Activated T-cell treated with anti-CD3 and anti-CD28 coated beads, Interleukin-2, amount 50 U/mL, for 4 hours (primary cell): ENCODE measurements at regions not wholly inside any gene's neighbourhood (a gene's known extent, or its start where the extent isn't known, plus 50 kb on each side); places are given as distances from the start of the nearest gene placed in this dataset.

Experiments
- ATAC-seq, 2 donors: fragments of 200-7000 bp; cut with Tn5 transposase; one replicate each; pipeline ENCODE4 v1.10.0; 2021
- DNase-seq: peaks from one replicate; pipeline ENCODE4 v3.0.0-alpha.2; 2020
- H3K27me3 Mint-ChIP-seq: one replicate; pipeline ENCODE4 v1.8.0; 2021; ENCODE audit warnings: low read depth, mixed read lengths
- H3K36me3 Mint-ChIP-seq: one replicate; pipeline ENCODE4 v1.8.0; 2022; ENCODE audit warnings: mixed read lengths; ENCODE audit not compliant: insufficient read depth
- H3K4me1 Mint-ChIP-seq: one replicate; pipeline ENCODE4 v1.8.0; 2021; ENCODE audit warnings: low read depth, mixed read lengths
- H3K4me3 Mint-ChIP-seq: one replicate; pipeline ENCODE4 v1.8.0; 2021; ENCODE audit warnings: mild to moderate bottlenecking, moderate library complexity, mixed read lengths
- H3K9me3 Mint-ChIP-seq: one replicate; pipeline ENCODE4 v1.8.0; 2021; ENCODE audit warnings: mixed read lengths

DNA sequence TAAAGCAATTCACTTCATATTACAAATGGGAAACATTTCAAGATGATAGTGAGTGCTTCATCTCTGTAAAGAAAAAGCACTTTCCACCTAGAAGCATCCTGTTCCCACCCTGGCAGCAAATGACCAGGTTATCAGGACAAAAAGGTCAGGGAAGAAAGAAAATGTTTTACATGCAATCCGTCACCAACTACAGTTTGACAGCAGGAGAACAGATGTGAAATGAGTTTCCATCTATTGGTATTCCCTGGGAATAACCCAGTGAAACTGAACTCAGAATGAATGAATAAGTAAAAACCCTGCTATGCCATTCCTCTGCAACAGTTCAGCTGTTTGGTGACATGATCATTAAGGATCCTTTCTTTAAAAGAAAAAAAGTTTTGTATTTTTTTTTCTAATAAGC is 67.6 kb downstream of the HTR1A start:
- Mint-ChIP-seq H3K4me3 (no peak overlapping the region), H3K4me1 (no peaks in the 10 kb centered on the region), H3K36me3 (no peaks in the 10 kb centered on the region), H3K9me3 (peaks cover 8% of the 10 kb centered on the region), H3K27me3 (no peaks in the 10 kb centered on the region)
- no peak for ATAC-seq
- no peak for DNase-seq

DNA sequence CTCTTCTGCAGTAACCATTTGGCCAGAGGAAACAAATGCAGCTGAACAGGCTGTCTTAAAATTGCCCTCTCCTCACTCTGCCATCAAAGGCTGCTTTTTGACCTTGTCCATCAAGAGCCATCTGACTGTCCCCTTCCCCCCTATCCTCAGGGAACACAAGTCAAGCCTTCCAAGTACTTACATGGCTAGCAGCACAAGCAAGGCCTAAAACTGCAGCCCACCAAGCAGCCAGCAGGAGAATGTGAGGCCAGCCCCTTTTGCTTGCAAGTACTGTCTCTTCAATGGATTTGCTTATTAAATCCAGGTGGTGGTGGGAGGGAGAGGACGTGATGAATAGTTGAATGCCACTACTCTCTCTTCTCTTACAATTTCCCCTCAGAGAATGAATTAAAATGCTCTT is 83.5 kb downstream of the HTR1A start:
- no peaks in the 10 kb centered on the region for H3K36me3 Mint-ChIP-seq
- ATAC-seq (no peak), DNase-seq (no peak)
- no peak overlapping the region for H3K4me3 Mint-ChIP-seq
- no peaks in the 10 kb centered on the region for H3K9me3 Mint-ChIP-seq
- H3K4me1 Mint-ChIP-seq = no peaks in the 10 kb centered on the region
- H3K27me3 Mint-ChIP-seq = no peaks in the 10 kb centered on the region

DNA sequence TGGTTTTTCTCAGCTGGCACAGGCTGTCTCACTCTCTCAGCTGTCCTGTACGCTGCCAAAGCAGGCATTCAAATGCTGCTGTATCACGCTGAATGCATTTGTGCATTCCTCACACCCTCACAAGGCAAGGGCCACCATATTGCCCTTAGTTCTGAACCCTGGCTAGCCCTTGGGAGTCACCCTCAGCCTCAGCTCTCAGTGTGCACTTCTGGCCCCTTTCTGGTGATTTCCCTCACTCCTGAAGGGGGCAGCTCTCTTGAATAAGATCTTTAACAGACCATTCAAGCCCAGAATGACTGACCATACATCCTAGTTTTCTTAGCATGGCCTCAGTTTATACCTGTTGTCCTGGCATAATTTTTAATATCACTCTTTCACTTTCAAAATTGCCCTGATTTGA is 84.3 kb downstream of the HTR1A start:
- H3K4me3 Mint-ChIP-seq = no peak overlapping the region
- H3K36me3 Mint-ChIP-seq = no peaks in the 10 kb centered on the region
- no peak for ATAC-seq
- DNase-seq = no peak
- H3K27me3 Mint-ChIP-seq = no peaks in the 10 kb centered on the region
- no peaks in the 10 kb centered on the region for H3K9me3 Mint-ChIP-seq
- H3K4me1 Mint-ChIP-seq = no peaks in the 10 kb centered on the region

DNA sequence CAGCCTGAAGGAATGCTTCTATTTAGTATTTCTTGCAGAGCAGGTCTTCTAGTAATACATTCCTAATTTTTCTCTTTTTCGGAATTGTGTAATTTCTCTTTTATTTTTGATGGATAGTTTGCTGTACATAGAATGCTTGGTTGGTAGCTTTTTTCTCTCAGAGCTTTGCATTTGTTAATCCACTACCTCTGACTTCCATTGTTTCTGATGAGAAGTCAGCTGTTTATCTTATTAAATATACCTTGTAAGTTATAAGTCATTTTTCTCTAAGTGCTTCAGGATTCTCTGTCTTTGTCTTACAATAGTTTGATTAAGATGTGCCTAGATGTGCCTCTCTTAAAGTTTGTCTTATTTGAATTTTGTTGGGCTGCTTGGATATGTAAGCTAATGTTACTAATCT is 101.9 kb downstream of the HTR1A start:
- no peak overlapping the region for H3K4me3 Mint-ChIP-seq

DNA sequence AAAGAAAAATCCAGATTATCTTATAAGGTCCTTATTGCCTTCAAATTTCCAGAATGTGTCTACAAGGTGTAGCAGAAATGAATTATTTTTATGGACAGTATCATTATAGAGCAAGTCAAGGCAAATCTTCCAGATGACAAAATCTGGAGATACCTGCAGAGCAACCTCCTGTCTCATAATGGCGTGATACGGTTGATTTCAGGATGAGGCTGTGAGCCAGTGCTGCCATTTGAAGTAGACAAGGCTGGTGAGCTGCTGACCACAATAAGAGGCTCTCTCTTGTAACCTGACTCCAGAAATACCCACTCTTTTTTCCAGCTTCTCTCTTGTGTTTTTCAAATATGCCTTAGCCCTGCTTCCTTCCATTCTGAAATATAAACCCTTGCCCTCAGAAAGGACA is 108.2 kb downstream of the HTR1A start:
- no peak for DNase-seq
- Mint-ChIP-seq H3K27me3 (no peaks in the 10 kb centered on the region), H3K36me3 (no peaks in the 10 kb centered on the region), H3K9me3 (peaks cover 13% of the 10 kb centered on the region), H3K4me3 (no peak overlapping the region), H3K4me1 (no peaks in the 10 kb centered on the region)
- ATAC-seq = no peak

More for the DNA sequence above, 101.9 kb downstream of the HTR1A start:
- Mint-ChIP-seq H3K4me1 (no peaks in the 10 kb centered on the region), H3K36me3 (no peaks in the 10 kb centered on the region), H3K27me3 (no peaks in the 10 kb centered on the region), H3K9me3 (peaks cover 21% of the 10 kb centered on the region)
- no peak for DNase-seq
- no peak for ATAC-seq

DNA sequence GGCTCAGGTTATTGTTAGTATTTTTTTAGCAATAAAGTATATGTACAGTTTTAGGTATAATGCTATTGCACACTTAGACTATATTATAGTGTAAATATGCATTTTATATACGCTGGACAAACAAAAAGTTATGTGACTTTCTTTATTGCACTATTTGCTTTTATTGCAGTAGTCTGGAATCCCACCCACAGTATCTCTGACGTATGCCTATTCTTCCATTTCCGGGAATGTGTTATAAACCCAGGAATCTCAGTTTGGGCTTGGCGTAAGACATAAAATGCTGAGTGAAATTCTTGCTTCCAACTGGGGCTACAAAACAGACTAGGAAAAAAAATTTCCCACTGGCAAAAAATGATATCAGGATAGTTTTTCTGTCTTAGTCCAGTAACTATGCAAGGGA is 119.1 kb downstream of the HTR1A start:
- no peaks in the 10 kb centered on the region for H3K27me3 Mint-ChIP-seq
- peaks cover 9% of the 10 kb centered on the region for H3K9me3 Mint-ChIP-seq
- no peak for ATAC-seq
- no peak overlapping the region for H3K4me3 Mint-ChIP-seq
- H3K36me3 Mint-ChIP-seq = no peaks in the 10 kb centered on the region
- no peak for DNase-seq
- H3K4me1 Mint-ChIP-seq = no peaks in the 10 kb centered on the region

DNA sequence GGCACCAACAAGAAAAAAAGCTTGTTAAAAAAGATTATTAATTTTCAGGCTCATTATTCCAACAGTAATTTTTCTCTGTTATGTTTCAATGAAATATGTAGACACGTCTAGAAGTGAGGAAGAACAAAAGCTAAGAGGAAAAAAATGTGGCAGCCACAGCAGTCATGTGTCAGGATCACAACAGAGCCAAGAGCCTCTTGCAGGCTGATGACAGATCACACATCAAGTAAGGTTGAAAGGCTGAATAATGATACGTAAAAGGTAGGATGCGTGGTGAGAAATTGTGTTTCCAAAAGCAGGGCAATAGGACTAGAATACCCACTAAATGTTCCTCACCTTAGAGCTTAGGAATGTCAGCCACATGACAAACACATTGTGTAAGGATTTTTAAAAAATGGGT is 124.8 kb downstream of the HTR1A start:
- Mint-ChIP-seq H3K27me3 (no peaks in the 10 kb centered on the region), H3K4me1 (no peaks in the 10 kb centered on the region), H3K36me3 (no peaks in the 10 kb centered on the region), H3K9me3 (no peaks in the 10 kb centered on the region), H3K4me3 (no peak overlapping the region)
- ATAC-seq = no peak
- DNase-seq = no peak

DNA sequence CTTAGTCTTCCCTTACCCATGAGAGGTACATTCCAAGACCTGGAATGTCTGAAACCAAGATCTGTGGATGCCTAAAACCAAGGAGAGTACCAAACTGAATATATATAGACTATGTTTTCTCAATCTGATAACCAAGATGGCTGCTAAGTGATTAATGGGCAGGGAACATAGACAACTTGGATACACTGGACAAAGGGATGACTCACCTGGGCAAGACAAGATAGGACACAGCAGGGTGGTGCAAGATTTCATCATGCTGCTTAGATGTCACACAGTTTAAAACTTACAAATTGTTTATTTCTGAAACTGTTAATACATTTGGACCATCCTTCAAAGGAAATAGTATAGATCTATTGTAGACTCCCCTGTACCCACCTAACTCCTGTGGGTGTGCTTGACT is 130.9 kb downstream of the HTR1A start:
- ATAC-seq (no peak), DNase-seq (no peak)
- peaks cover 5% of the 10 kb centered on the region for H3K9me3 Mint-ChIP-seq
- no peaks in the 10 kb centered on the region for H3K27me3 Mint-ChIP-seq
- no peaks in the 10 kb centered on the region for H3K36me3 Mint-ChIP-seq
- no peak overlapping the region for H3K4me3 Mint-ChIP-seq
- no peaks in the 10 kb centered on the region for H3K4me1 Mint-ChIP-seq

DNA sequence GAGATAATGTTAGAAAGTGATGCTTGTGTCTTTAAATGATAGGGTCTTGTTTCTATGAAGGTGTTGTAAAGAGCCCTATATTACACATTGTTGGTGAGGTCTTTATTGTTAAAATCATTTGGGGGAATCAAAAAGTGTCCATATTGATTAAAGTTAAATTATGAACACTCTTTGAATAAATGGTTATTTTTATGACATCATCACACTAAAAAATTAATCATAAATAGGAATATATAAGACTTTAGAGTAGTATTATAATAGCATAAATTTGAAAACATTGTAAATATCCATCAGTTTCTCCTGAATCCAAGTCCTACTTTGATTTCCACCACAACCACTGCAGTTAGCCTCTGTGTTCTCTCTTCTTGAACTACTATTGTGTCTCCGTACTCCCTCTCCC is 136.3 kb downstream of the HTR1A start:
- H3K4me1 Mint-ChIP-seq = no peaks in the 10 kb centered on the region
- DNase-seq = no peak
- no peaks in the 10 kb centered on the region for H3K27me3 Mint-ChIP-seq
- H3K9me3 Mint-ChIP-seq = peaks cover 9% of the 10 kb centered on the region
- H3K36me3 Mint-ChIP-seq = no peaks in the 10 kb centered on the region
- no peak overlapping the region for H3K4me3 Mint-ChIP-seq
- ATAC-seq = no peak

DNA sequence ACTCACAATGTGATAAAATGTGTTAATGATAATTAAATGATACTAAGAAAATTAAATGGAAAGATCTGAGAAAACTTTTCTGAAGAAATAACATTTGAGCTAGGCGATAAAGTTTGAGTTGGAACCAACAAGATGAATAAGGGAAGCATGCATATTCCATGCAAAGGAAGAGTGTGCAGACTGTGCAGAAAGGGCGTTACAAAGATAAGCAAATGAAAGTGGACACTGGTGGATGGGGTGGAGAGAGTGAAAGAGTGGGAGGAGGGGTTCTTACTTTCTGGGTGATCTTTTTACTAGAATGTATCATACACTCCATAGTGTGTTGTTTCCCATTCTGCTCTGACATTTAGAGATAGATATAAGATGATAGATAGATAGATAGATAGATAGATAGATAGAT is 138.7 kb downstream of the HTR1A start:
- no peaks in the 10 kb centered on the region for H3K27me3 Mint-ChIP-seq
- H3K36me3 Mint-ChIP-seq = no peaks in the 10 kb centered on the region
- peaks cover 4% of the 10 kb centered on the region for H3K9me3 Mint-ChIP-seq
- ATAC-seq (no peak), DNase-seq (no peak)
- H3K4me3 Mint-ChIP-seq = no peak overlapping the region
- H3K4me1 Mint-ChIP-seq = no peaks in the 10 kb centered on the region

DNA sequence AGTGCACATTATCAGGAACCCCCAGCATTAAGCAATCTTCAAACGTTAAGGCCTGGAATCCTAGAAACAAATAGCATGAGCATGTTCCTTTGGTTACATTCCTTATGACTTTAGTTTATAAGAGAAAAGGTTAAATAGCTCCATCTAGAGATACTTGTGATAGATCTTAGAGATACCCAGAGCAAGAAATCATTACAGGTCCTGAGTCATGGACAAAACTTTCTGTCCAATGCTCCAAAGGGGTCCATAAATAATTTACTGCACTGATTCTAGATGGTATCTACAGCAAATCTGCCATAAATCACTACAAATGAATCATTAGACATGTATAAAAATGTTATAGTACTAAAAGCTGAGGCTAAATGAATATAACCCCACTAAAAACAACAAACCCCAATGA is 139.6 kb downstream of the HTR1A start:
- H3K27me3 Mint-ChIP-seq = no peaks in the 10 kb centered on the region
- H3K4me3 Mint-ChIP-seq = no peak overlapping the region
- H3K36me3 Mint-ChIP-seq = no peaks in the 10 kb centered on the region
- DNase-seq (no peak), ATAC-seq (no peak)
- H3K9me3 Mint-ChIP-seq = peaks cover 4% of the 10 kb centered on the region
- H3K4me1 Mint-ChIP-seq = no peaks in the 10 kb centered on the region

DNA sequence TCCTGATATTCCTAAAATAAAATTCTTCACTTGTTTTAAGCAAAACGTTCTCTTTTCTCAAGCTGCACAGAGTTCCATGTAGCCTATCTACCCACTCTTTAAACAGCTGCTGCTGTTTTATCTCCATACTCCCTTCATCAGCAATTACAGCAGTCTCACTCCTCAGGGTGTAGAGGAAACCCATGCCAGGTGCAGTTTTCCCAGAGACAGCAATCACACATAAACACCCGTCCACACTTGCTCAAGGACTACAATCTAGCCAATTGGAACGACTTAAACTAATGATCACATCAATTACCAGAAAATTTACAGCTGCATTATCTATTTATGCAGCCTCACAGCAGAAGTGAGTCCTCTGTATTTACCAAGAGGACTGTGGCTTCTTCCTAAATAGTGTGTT is 141.7 kb downstream of the HTR1A start:
- Mint-ChIP-seq H3K9me3 (peaks cover 11% of the 10 kb centered on the region), H3K27me3 (no peaks in the 10 kb centered on the region), H3K4me3 (no peak overlapping the region), H3K36me3 (no peaks in the 10 kb centered on the region), H3K4me1 (no peaks in the 10 kb centered on the region)
- ATAC-seq (no peak), DNase-seq (no peak)

DNA sequence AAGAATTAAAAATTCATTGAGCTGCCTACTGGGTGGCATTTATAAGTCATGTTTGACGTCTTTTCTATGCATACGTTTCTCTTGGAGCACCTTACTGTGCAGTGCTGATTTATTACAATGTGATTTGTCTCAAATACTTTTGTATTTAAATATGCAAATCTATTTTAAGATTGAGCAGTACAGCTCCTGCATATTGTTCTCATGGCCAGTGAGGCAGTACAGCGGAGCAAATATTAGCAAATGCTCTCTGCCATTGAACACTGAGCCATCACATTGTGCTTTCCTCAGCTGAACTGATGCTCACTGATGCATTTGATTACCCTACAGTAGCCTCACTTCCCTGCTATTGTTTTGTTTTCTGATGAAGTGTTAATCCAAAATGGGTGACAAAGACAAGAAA is 149.6 kb downstream of the HTR1A start:
- ATAC-seq (no peak), DNase-seq (no peak)
- no peaks in the 10 kb centered on the region for H3K4me1 Mint-ChIP-seq
- H3K9me3 Mint-ChIP-seq = peaks cover 17% of the 10 kb centered on the region
- H3K36me3 Mint-ChIP-seq = no peaks in the 10 kb centered on the region
- H3K27me3 Mint-ChIP-seq = no peaks in the 10 kb centered on the region
- H3K4me3 Mint-ChIP-seq = no peak overlapping the region

DNA sequence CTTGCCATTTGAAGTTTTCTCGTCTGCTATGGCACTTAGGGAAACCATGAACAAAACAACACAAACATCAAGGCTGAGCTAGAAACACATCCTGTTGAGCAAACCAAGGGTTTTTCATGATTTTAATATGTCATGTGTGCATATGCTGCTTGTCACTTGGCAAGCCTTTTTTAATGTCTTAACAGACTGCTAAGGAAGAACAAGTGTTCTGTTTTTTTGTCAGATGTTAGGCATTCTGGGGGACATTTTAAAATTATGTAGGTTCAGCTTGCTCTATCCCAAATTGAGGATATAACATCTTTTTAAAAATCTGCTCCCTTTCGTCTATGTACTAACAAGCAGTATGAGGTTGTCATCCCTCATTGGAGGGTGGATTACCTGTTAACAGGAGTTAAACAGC is 150.3 kb downstream of the HTR1A start:
- Mint-ChIP-seq H3K9me3 (peaks cover 17% of the 10 kb centered on the region), H3K4me1 (no peaks in the 10 kb centered on the region), H3K36me3 (no peaks in the 10 kb centered on the region), H3K4me3 (no peak overlapping the region), H3K27me3 (no peaks in the 10 kb centered on the region)
- DNase-seq = no peak
- ATAC-seq = no peak

DNA sequence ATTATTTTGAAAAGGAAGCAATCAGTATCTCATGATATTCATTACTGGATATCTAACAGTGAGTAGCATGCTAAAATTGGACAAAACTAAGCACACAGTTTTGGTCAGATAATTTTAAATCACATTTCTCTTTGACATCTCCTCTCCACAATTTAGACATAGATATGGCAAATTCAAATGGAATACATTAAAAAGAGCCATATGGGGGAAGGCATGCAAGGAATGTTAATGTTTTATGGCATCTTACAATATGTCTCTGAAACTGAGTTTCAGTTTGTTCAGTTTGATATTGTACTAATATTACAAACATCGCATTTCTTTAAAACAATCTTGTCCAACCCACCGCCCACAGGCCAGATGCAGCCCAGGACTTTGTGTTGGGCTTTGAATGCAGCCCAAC is 151.0 kb downstream of the HTR1A start:
- H3K27me3 Mint-ChIP-seq = no peaks in the 10 kb centered on the region
- H3K9me3 Mint-ChIP-seq = peaks cover 15% of the 10 kb centered on the region
- no peak overlapping the region for H3K4me3 Mint-ChIP-seq
- ATAC-seq (no peak), DNase-seq (no peak)
- H3K36me3 Mint-ChIP-seq = no peaks in the 10 kb centered on the region
- H3K4me1 Mint-ChIP-seq = no peaks in the 10 kb centered on the region

DNA sequence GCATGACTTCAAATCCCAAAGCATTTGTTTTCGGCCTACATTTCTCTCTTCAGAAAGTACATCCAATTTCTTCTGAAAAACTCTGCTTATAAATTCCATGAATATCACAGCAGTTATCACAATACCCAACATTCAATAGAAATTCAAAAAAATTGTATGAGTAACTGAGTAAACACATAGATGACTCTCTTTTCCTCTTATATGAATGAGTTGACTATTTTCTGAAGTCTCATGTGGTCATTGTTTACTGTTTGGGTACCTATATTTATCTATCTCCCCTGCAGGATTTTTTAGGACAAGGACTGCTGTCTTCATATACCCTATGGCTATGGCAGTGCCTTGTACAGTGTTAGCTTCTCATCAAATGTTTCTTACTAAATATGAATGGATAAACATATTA is 157.1 kb downstream of the HTR1A start:
- ATAC-seq (no peak), DNase-seq (no peak)
- Mint-ChIP-seq H3K4me1 (no peaks in the 10 kb centered on the region), H3K4me3 (no peak overlapping the region), H3K36me3 (no peaks in the 10 kb centered on the region), H3K27me3 (no peaks in the 10 kb centered on the region), H3K9me3 (no peaks in the 10 kb centered on the region)
